ENCODE measurements at regions not wholly inside any gene's neighbourhood (a gene's known extent, or its start where the extent isn't known, plus 50 kb on each side); places are given as distances from the start of the nearest gene placed in this dataset.
A peak's percentile ranks its signal among the peaks of the same experiment; 100 is the strongest.

- no peak for DNase-seq
These were observed 195.0 kb upstream of the S100G start for GRCh38 chrX:16454926-16455325.

- DNase-seq: no peak
These were observed 192.7 kb upstream of the S100G start for GRCh38 chrX:16457239-16457638.

GRCh38 chrX:16458208-16458607 is 191.8 kb upstream of the S100G start:
- no peak for DNase-seq

GRCh38 chrX:16459008-16459407 is 190.9 kb upstream of the S100G start:
- no peak for DNase-seq

GRCh38 chrX:16461968-16462367 is 188.0 kb upstream of the S100G start:
- DNase-seq: no peak

- peak; percentile 69 for DNase-seq
These were observed 187.0 kb upstream of the S100G start for GRCh38 chrX:16462912-16463311.

DNA sequence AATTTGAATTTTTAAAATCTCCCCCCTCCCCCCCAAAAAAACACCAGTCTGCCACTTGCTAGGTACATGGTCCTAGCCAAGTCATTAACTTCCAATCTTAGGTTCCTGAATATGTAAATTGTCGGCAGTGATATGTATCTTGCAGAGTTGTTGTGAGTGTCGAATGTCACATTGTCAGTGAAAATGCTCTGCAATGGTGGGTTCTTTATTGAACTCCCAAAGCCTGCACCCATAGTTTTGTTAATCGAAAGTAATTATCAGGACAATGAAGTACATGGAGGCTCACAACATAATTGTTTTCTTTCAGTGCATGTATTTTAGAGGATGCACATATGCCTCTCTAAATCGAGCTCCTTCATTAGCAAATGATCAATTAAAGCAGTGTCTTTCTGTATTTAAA is 185.6 kb upstream of the S100G start:
- DNase-seq: no peak

DNA sequence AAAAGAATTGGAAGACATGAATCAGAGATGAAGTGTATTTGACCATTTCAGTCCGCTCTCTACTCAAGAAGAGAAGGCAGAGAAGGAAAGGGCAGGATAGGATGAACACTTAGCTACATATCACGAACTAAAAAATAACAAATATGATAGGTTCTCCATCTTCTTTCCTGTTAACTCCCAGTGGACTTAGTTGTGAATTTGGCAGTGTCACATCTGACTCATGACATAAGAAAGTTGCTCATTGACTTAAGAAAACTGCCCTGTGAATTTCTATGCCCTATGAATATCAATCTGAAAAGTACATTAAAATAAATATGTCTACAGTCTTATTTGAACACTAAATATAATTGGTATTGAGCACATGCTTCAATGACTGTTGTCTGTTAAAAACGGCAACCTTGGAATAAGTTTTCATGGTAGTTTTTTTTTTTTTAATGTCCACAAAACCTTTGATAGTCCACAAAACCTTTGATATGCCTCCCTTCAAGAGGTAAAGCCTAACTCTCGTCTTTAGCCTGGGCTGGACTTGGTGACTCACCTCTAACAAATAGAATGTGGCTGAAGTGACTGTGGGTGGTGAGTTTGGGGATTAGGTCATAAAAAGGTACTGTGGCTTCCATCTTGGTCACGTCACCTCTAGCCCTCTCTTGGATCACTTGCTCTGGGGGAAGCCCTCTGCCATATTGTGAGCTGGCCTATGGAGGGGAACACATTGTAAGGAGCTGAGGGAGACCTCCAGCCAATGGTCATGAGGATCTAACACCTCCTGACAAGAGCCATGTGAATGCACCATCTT is 184.7 kb upstream of the S100G start:
- no peak for DNase-seq

- no peak for DNase-seq
These were observed 183.1 kb upstream of the S100G start for GRCh38 chrX:16466640-16467432.

DNA sequence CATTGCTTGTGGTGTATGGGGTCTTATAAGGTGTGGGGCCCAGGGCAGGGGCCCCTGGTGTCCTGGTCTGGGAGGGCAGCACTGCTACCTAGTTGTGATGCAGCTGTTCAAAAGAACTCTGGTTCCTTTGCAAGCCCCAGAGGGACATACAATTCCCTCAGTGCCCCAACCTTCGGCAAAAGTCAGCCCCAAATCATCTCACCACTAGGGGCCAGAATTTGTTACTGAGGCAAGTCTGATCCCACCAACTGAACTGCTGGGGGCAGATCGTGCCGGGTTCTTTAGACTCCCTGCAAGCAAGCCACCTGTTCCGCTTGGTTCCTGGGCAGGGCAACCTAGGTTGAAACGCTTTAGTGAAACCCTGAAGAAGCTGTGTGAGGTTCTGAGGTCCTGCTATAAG is 180.1 kb upstream of the S100G start:
- no peak for DNase-seq

DNA sequence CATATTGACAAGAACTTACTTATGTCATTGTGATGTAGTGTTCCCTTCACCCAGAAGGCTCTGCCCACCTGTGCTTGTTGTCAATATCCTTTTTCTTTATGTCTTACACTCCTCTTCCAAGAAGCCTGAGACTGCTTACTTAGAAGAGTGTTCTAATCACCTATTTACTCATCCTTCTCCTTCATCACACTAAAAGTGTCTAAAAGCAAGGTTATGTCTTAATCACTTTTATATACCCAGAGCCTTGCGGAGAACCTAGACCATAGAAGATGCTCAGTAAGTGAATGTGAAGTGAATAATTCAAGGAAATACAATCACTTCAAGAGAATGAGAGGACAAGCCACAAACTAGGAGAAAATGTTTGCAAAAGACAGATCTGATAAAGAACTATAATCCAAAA is 177.6 kb upstream of the S100G start:
- no peak for DNase-seq

- DNase-seq: no peak
These were observed 175.4 kb upstream of the S100G start for GRCh38 chrX:16474511-16474910.

DNA sequence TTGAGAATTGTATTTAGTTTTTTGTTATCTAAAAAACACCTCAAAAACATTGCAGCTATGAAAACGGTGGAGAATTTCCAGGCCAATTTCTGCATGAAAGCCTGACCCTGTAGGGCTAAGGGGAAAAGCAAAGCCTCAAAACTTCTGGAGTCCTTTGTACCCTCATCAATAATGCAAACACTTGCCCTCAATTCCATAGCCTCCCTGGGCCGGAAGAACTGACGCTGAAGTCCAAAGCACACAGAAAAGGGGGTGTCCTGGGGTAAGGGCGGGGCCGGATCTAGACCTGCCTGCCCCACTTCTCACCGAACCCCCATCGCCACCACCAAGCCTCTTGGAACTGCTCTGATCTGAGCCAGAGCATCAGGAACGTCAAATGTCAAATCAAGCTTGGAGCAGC is 173.9 kb upstream of the S100G start:
- DNase-seq: no peak

GRCh38 chrX:16476692-16477091 is 173.3 kb upstream of the S100G start:
- DNase-seq: no peak

DNA sequence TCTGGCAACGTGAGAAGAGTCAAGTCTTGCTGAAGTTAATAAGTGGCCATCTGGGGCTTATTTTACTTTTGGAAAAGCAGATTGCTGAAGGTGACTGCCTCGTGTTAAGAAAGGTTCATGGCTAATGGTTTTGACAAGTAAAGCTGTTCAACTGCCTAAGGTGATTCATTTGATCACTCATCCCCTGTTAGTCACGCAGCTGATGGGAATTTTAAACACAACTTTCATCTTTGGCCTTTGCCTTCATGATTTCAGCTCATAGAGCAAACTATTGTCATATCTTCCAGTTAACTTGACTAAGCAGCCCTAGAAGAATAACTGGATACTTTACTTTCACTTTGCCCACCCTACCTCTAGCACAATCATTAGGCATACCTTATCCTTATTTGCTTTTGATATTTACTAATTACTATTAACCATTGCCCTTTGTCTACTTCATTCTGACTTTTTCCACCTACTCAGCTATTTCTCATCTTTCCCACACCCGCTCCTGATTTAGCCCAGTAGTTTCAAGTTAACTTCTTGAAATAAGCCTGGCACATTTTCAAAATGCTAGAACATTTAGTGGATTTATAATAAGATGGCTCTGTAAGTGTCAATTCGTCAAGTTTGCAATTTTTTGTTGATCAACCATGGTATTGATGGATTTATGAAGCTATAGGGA is 170.6 kb upstream of the S100G start:
- no peak for DNase-seq

- DNase-seq: no peak
These were observed 169.9 kb upstream of the S100G start for GRCh38 chrX:16480049-16480448.

DNA sequence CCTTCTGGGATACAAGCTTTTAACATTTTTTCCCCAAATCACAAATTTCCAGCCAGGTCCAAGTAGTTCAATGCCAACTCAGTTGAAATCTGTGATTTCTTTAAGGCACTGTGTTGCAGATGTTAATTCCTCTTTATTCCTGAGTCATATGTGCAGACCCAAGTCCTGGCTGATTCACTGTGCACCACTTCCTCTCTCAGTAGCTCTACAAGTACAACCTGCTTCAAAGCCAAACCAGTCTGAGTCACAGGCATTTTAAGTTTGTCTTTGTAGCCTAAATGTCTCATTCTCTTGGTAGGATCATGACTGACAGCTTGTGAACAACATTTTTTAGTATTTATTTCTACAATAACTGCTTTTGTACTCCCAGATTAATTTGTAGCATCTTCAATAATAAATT is 165.6 kb upstream of the S100G start:
- no peak for DNase-seq

GRCh38 chrX:16487620-16488385 is 162.2 kb upstream of the S100G start:
- DNase-seq: no peak

GRCh38 chrX:16488959-16489358 is 161.0 kb upstream of the S100G start:
- DNase-seq: no peak

- DNase-seq: no peak
These were observed 158.5 kb upstream of the S100G start for GRCh38 chrX:16491461-16491860.

DNA sequence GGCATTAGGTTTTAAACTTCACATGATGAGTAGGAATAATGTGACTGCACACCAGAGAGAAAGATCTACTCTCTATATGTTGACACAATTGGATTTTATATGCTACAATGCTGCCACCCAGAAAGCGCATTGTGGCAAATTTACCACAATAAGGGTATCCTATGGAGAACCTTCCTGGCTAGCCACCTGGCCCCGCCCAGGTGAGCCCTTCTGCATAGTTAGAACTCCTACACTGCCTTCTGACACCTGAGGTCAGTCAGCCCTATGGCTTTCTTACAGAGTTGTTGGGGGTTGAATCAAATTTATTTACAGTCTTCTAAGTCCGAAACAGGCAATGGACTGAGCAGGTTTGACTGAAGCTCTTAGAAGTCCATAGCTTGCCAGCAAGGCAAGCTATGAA is 153.8 kb upstream of the S100G start:
- no peak for DNase-seq

DNA sequence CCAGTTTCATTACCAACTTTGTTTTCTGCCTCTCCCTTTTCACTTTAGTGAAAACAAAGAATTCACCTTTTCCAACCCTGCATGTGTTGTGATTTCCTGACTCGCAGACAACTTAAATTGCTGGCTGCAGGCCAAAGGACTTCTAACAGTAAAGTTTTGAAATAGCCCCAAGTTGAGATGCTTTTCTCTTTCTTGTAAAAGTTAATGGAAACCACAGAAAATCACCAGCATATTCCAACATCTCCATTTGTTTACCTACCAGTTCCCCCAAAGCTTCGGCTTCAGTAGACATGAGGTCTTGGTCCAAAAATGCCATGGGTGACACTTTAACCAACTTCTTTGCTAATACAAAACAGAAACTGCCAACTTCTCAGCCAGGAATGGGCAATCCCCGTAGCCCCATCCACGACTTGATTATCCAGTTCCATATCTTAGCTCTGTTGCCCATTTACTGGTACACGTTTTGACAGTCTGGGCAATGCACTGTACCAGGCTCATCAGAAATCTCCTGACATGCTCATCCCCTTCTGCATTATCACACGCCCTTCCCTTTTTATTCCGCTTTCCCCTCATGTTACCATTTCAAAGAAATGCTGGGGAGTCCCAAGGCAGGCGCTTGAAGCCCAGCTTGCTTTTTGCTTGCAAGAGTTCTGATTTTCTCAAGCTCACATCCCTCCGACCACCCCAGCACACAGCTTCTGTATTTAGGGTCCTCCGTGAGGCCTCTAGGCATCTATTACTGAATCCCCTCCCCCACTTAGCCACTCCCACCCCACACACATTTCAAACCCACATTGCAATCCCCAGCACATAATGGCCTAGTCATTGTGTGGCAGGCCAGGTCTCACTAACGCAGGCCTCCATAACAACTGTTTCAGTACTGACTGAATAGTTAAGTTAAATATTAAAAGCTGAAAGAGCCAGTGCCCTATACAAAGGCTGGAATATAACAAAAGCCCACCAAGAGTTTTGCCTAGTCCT is 137.9 kb upstream of the S100G start:
- no peak for DNase-seq

Measured in femur (tissue), 1 donor.